ENCODE measurements at regions not wholly inside any gene's neighbourhood (a gene's known extent, or its start where the extent isn't known, plus 50 kb on each side); places are given as distances from the start of the nearest gene placed in this dataset.
"Not testable (repeated sequence)": the region's sequence is repeated elsewhere in the genome, so short reads cannot be mapped to it uniquely, and the experiment has no call there.

GRCh38 chr2:131858197-131858596 is 303.6 kb downstream of the ANKRD30BL start:
- CTCF ChIA-PET; in situ Hi-C loops (cut with HindIII; ENCODE audit: low pct_unique_long_range_greater_than_20kb, low sequenced_read_pairs); BruUV-seq (replicated peaks); H3K4me3 ChIP-seq (ENCODE audit: low read depth in 2 of 2, low read length in 2 of 2); H3K27ac ChIP-seq (ENCODE audit: low read length); H3K4me1 ChIP-seq (ENCODE audit: control insufficient read depth, insufficient read depth, low read length); H3K9me3 ChIP-seq (ENCODE audit: control insufficient read depth, insufficient read depth, low read depth, low read length); H3K27me3 ChIP-seq (ENCODE audit: control insufficient read depth, insufficient read depth, low read length); H3K36me3 ChIP-seq (ENCODE audit: control insufficient read depth, insufficient read depth, low read length); POLR2A ChIA-PET: not testable (repeated sequence)
- intact Hi-C loops (cut with micrococcal nuclease; ENCODE audit: unreplicated experiment): loop anchor here (10.0 kb wide), 1 partner anchor 287 kb away; no protein-coding TSS in a partner anchor
- peak; percentile 43; the same call in 1 of the 2 replicates for TF ChIP-seq CTCF (IDR thresholded peaks at IDR 0.05)
- 0 out of 2 replicates have a peak, but pooled peaks have one; percentile 45 for ATAC-seq
- peak; percentile 1 for DNase-seq (ENCODE audit: low read depth, low spot score)

Data from Panc1 (cell line).